GM18868 (cell line): ENCODE measurements at regions not wholly inside any gene's neighbourhood (a gene's known extent, or its start where the extent isn't known, plus 50 kb on each side); places are given as distances from the start of the nearest gene placed in this dataset.
"Not testable (repeated sequence)": the region's sequence is repeated elsewhere in the genome, so short reads cannot be mapped to it uniquely, and the experiment has no call there.

Experiments used
- ATAC-seq: cut with Tn5 transposase; IDR thresholded peaks from one replicate; pipeline ENCODE4 v1.9.1; 2021; ENCODE audit warnings: mild to moderate bottlenecking, moderate library complexity; ENCODE audit not compliant: unreplicated experiment

- no peak for ATAC-seq
Observed at GRCh38 chr10:34058845-34059614, 724.6 kb upstream of the NRP1 start.

DNA sequence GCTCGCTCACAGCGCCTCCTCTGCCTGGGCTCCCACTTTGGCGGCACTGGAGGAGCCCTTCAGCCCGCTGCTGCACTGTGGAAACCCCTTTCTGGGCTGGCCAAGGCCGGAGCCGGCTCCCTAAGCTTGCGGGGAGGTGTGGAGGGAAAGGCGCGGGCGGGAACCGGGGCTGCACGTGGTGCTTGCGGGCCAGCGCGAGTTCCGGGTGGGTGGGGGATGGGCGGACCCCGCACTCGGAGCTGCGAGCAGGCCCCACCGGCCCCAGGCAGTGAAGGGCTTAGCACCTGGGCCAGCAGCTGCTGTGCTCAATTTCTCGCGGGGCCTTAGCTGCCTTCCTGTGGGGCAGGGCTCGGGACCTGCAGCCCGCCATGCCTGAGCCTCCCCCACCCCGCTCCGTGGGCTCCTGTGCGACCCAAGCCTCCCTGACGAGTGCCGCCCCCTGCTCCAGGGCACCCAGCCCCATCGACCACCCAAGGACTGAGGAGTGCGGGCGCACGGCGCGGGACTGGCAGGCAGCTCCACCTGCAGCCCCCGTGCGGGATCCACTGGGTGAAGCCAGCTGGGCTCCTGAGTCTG, 721.0 kb upstream of the NRP1 start:
- ATAC-seq, result not testable (repeated sequence)

- no peak for ATAC-seq
Observed at GRCh38 chr10:34049887-34050286, 715.4 kb upstream of the NRP1 start.

GRCh38 chr10:34049469-34049868, 715.0 kb upstream of the NRP1 start:
- no peak for ATAC-seq

- ATAC-seq, result no peak
Observed at GRCh38 chr10:34047389-34047788, 712.9 kb upstream of the NRP1 start.

GRCh38 chr10:34046506-34047034, 712.1 kb upstream of the NRP1 start:
- no peak for ATAC-seq

- no peak for ATAC-seq
Observed at GRCh38 chr10:34045571-34046190, 711.2 kb upstream of the NRP1 start.

DNA sequence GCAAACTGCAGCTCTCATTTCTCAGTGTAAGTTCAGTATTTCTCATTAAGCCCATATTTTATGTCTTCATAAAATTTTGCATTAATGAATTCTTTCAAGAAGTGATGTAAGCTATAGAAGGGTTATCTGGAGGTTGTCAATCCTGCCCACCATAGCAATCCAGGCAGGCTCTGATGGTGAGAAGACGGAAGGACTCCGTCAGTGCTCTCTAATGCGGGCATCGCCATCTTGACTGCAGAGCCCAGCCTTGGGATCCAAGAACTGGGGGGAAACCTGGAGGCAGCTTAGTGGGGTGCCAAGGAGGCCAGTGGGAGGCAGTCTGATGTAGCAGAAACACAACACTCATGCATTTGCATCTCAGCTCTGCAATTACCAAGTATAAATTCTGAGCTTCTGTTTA, 707.4 kb upstream of the NRP1 start:
- ATAC-seq, result no peak

- no peak for ATAC-seq
Observed at GRCh38 chr10:34037499-34037898, 703.0 kb upstream of the NRP1 start.

GRCh38 chr10:34035241-34035790, 700.8 kb upstream of the NRP1 start:
- not testable (repeated sequence) for ATAC-seq

GRCh38 chr10:34033078-34033477, 698.6 kb upstream of the NRP1 start:
- ATAC-seq, result no peak

- ATAC-seq, result no peak
Observed at GRCh38 chr10:34032564-34032963, 698.1 kb upstream of the NRP1 start.

- ATAC-seq, result no peak
Observed at GRCh38 chr10:34031400-34031799, 696.9 kb upstream of the NRP1 start.

DNA sequence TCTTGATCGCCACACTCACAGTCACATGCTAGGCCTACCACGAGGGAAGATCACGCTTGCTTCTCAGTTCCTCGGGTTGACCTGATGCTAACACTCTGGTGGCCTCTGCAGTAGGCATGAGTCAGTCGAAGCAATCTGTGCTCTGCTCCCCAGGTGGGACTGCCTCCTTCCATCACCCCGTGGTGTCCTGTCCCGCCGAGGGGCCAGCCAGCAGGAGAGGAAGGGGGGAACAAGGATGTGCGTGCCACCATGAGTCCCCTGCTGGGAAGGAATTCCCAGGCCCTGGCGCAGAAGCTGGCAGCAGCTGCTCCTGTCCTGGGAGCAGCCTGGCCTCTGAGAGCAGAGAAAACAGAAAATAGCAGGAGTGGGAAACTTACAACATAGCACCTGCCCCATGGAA, 695.0 kb upstream of the NRP1 start:
- ATAC-seq, result no peak

DNA sequence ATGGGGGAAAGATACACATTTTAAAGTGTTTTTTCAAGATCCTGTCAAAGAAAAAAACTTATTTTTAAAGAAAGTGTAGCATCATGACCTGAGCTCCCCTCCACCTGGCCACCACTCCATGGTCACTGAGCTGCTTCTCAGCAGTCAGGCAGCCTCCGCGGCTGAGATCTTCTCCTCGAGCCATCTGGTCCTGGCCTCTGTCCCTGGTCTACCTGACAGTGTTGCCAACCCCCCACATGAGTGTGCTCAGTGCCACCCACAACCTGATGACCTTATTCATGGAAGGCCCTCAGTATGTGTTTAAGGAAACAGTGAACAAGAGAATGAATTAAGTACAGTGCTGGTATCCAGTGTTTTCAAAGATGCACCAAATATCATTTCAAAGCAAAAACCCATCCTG, 694.5 kb upstream of the NRP1 start:
- no peak for ATAC-seq

DNA sequence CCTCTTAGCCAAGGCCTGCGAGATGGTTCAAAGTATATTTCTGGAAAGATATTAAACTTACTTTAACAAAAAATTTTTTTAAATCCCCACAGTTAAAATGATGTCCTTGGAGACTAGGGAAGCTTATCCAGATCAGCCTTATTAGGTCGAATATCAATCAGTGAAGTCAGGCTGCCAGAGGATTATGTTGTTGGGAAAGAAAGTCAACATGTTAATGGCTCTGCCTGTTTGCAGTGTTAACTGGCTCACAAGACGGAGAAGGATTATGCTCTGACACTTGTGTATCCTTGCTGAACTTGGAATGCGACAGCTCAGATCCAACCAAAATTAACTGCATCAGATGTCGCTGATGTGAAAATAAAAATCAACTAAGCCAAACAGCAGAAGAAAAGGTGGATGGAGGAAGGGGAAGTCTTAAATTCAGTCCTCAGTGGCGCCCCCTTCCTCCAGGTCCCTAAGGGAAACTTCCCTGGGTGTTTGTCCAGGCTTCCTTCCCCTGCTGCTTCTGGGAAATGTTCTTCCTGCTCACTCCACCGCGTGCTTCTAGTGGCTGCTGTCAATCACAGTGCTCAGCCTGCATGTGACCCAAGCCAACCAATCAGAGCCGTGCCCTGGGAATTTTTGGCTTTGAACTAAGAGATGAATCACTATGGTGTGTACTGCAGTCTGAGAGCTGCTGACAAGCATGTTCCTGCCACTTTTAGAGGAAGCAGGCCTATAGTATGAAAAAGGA, 690.4 kb upstream of the NRP1 start:
- ATAC-seq, result no peak

DNA sequence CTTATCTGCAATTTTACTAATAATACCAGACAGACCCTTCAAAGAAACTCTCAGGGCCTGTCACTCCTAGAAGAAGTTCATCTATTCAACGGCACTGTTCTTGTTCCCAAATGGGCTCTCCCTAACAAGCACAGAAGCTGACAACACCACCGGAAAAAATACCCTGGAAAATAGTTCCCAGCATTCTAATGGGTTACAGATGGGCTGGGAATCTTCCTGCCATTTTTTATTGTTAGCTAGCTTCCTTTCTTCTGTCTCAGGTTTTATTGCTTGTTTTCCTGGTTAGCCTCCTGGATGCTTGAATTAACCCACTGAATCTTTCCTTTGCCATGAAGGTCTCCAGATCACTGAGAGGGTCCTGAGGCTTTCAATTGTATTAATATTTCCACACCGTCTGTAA, 689.8 kb upstream of the NRP1 start:
- no peak for ATAC-seq

- ATAC-seq, result no peak
Observed at GRCh38 chr10:34022195-34022594, 687.7 kb upstream of the NRP1 start.

- no peak for ATAC-seq
Observed at GRCh38 chr10:34018784-34019183, 684.3 kb upstream of the NRP1 start.

GRCh38 chr10:34018129-34018528, 683.7 kb upstream of the NRP1 start:
- no peak for ATAC-seq

GRCh38 chr10:34017281-34017680, 682.8 kb upstream of the NRP1 start:
- no peak for ATAC-seq
